ENCODE measurements at regions not wholly inside any gene's neighbourhood (a gene's known extent, or its start where the extent isn't known, plus 50 kb on each side); places are given as distances from the start of the nearest gene placed in this dataset.
A peak's percentile ranks its signal among the peaks of the same experiment; 100 is the strongest.

DNA sequence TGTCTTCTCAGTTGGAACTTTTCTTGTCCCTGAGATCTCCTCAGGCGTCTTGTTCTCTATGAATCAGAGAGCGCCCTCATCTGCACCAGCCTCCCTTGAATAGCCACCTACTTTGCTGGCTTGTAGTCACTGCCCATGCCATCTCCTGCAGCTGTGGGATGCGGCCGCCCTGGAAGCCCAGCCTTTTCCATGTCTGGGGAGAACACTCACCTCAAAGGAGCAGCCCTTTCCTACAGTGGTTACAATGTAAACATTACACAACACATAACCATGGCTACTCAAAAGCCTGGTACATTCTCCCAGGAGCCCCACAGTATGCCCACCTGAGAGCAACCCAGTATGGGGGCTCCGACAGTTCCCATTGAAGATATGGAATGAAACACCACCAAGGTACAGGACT is 351.0 kb downstream of the EN1 start:
- Histone ChIP-seq H3K27ac (ENCODE audit: low read depth, low read length) (no peak overlapping the region), H3K9me3 (ENCODE audit: low read depth, low read length) (peaks cover 5% of the 10 kb centered on the region), H3K36me3 (ENCODE audit: insufficient read depth, low read length) (no peaks in the 10 kb centered on the region), H3K4me3 (ENCODE audit: insufficient read depth, low read length) (no peak overlapping the region), H3K79me2 (ENCODE audit: insufficient read depth, low read length) (no peaks in the 10 kb centered on the region), H2AFZ (ENCODE audit: low read length) (no peak overlapping the region), H3K4me1 (ENCODE audit: insufficient read depth, low read length) (no peaks in the 10 kb centered on the region), H4K20me1 (ENCODE audit: insufficient read depth, low read length) (no peaks in the 10 kb centered on the region), H3K4me2 (ENCODE audit: insufficient read depth, low read length) (no peak overlapping the region), H3K27me3 (ENCODE audit: insufficient read depth, low read length) (no peaks in the 10 kb centered on the region)
- TF ChIP-seq, protein P1, sequence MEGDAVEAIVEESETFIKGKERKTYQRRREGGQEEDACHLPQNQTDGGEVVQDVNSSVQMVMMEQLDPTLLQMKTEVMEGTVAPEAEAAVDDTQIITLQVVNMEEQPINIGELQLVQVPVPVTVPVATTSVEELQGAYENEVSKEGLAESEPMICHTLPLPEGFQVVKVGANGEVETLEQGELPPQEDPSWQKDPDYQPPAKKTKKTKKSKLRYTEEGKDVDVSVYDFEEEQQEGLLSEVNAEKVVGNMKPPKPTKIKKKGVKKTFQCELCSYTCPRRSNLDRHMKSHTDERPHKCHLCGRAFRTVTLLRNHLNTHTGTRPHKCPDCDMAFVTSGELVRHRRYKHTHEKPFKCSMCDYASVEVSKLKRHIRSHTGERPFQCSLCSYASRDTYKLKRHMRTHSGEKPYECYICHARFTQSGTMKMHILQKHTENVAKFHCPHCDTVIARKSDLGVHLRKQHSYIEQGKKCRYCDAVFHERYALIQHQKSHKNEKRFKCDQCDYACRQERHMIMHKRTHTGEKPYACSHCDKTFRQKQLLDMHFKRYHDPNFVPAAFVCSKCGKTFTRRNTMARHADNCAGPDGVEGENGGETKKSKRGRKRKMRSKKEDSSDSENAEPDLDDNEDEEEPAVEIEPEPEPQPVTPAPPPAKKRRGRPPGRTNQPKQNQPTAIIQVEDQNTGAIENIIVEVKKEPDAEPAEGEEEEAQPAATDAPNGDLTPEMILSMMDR (IDR thresholded peaks at IDR 0.05; ENCODE audit: extremely low read depth, low read depth, low read length), result no peak
- no peak for DNase-seq (ENCODE audit: insufficient read length, low spot score, missing footprints)

DNA sequence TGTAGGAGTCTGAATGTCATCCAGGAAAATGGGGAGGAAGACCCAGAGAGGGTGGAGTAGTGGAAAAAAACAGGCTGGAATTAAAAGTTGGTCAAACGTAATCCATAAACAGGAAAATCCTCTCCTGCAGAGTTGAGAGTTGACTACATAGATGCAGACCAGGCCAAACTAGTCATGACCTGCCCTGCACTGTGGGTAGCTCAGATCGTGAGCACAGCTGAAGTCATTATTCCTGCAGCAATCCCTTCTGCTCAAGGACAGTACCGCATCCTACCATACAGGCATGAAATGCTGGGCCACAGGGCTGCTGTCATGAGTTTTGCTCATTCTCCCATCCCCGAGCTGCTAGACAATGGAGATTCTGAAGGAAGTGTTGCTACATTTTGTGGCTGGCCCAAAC is 352.2 kb downstream of the EN1 start:
- TF ChIP-seq, protein P1 (IDR thresholded peaks at IDR 0.05; ENCODE audit: extremely low read depth, low read depth, low read length), result no peak
- no peaks in the 10 kb centered on the region for H3K79me2 ChIP-seq (ENCODE audit: insufficient read depth, low read length)
- H3K27me3 ChIP-seq (ENCODE audit: insufficient read depth, low read length), result no peaks in the 10 kb centered on the region

DNA sequence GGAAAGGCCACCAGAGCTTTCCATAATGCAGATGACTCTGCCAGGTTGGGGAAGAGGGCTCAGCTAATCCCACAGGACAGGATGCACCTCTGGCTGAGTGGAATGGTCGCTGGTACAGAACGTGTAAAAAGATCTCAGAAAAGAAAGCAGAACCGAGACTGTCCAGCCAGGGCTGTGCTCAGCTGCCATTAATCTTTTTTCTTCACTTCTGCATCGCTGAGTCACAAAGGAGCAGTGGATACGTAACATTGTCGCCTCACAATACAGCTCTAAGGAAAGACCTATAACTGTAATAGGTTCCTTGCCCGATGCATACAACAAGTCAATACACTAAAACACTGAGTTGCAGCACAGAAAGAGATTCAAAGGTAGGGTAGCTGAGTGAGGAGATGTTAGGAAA is 354.2 kb downstream of the EN1 start:
- Histone ChIP-seq H3K4me3 (ENCODE audit: insufficient read depth, low read length) (no peak overlapping the region), H3K27me3 (ENCODE audit: insufficient read depth, low read length) (no peaks in the 10 kb centered on the region), H3K36me3 (ENCODE audit: insufficient read depth, low read length) (no peaks in the 10 kb centered on the region), H3K27ac (ENCODE audit: low read depth, low read length) (no peak overlapping the region), H3K4me1 (ENCODE audit: insufficient read depth, low read length) (no peaks in the 10 kb centered on the region), H2AFZ (ENCODE audit: low read length) (no peak overlapping the region), H3K4me2 (ENCODE audit: insufficient read depth, low read length) (no peak overlapping the region), H3K9me3 (ENCODE audit: low read depth, low read length) (peaks cover 5% of the 10 kb centered on the region), H3K79me2 (ENCODE audit: insufficient read depth, low read length) (no peaks in the 10 kb centered on the region), H4K20me1 (ENCODE audit: insufficient read depth, low read length) (no peaks in the 10 kb centered on the region)
- TF ChIP-seq, protein P1 (IDR thresholded peaks at IDR 0.05; ENCODE audit: extremely low read depth, low read depth, low read length), result no peak
- no peak for DNase-seq (ENCODE audit: insufficient read length, low spot score, missing footprints)

More for the DNA sequence above, 352.2 kb downstream of the EN1 start:
- no peaks in the 10 kb centered on the region for H3K36me3 ChIP-seq (ENCODE audit: insufficient read depth, low read length)
- no peaks in the 10 kb centered on the region for H4K20me1 ChIP-seq (ENCODE audit: insufficient read depth, low read length)
- no peak overlapping the region for H3K4me2 ChIP-seq (ENCODE audit: insufficient read depth, low read length)
- no peak for DNase-seq (ENCODE audit: insufficient read length, low spot score, missing footprints)
- no peak overlapping the region for H3K4me3 ChIP-seq (ENCODE audit: insufficient read depth, low read length)
- no peak overlapping the region for H2AFZ ChIP-seq (ENCODE audit: low read length)
- no peak overlapping the region for H3K27ac ChIP-seq (ENCODE audit: low read depth, low read length)
- H3K9me3 ChIP-seq (ENCODE audit: low read depth, low read length), result peaks cover 5% of the 10 kb centered on the region
- H3K4me1 ChIP-seq (ENCODE audit: insufficient read depth, low read length), result no peaks in the 10 kb centered on the region

DNA sequence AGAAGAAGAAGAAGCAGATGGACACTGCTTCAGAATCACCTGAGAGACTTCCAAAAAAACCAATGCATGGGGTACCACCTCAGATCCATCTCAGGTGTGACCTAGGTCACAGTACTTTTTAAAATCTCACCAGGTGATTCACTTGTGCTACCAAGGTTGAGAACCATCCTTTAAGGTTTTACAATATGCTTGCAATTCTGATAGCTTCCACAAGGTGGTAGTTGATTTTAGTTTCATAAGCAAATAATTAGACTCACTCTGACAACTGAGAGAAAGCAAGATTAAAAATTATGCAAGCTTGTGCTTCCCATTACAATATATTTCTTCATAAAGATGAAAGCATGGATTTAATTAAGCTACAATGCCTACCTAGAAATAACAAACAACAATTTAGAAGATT is 355.1 kb downstream of the EN1 start:
- no peaks in the 10 kb centered on the region for H3K36me3 ChIP-seq (ENCODE audit: insufficient read depth, low read length)
- H2AFZ ChIP-seq (ENCODE audit: low read length), result no peak overlapping the region
- no peaks in the 10 kb centered on the region for H3K79me2 ChIP-seq (ENCODE audit: insufficient read depth, low read length)
- H3K27me3 ChIP-seq (ENCODE audit: insufficient read depth, low read length), result no peaks in the 10 kb centered on the region
- no peak for DNase-seq (ENCODE audit: insufficient read length, low spot score, missing footprints)
- no peak overlapping the region for H3K27ac ChIP-seq (ENCODE audit: low read depth, low read length)
- H3K9me3 ChIP-seq (ENCODE audit: low read depth, low read length), result peaks cover 5% of the 10 kb centered on the region
- no peaks in the 10 kb centered on the region for H3K4me1 ChIP-seq (ENCODE audit: insufficient read depth, low read length)
- no peak overlapping the region for H3K4me2 ChIP-seq (ENCODE audit: insufficient read depth, low read length)
- H4K20me1 ChIP-seq (ENCODE audit: insufficient read depth, low read length), result no peaks in the 10 kb centered on the region
- TF ChIP-seq, protein P1 (IDR thresholded peaks at IDR 0.05; ENCODE audit: extremely low read depth, low read depth, low read length), result peak; percentile 42
- H3K4me3 ChIP-seq (ENCODE audit: insufficient read depth, low read length), result no peak overlapping the region
